SK-N-MC (cell line): ENCODE measurements at regions not wholly inside any gene's neighbourhood (a gene's known extent, or its start where the extent isn't known, plus 50 kb on each side); places are given as distances from the start of the nearest gene placed in this dataset.

Source experiments
- EZH2 ChIP-seq: fragments of 200-600 bp; sonication (generic); IDR thresholded peaks from one replicate; pipeline ENCODE4 v1.6.1; 2017; ENCODE audit warnings: antibody characterized with exemption
- POLR2AphosphoS5 ChIP-seq: IDR thresholded peaks from 2 replicates; pipeline ENCODE4 v1.6.1; 2012; ENCODE audit warnings: mild to moderate bottlenecking, low read depth, low read length, borderline replicate concordance

- TF ChIP-seq EZH2 (no peak), POLR2AphosphoS5 (no peak)
Observed at GRCh38 chr5:82332064-82332855, 54.1 kb upstream of the RPS23 start.
